Astrocyte of the cerebellum (primary cell): ENCODE measurements at regions not wholly inside any gene's neighbourhood (a gene's known extent, or its start where the extent isn't known, plus 50 kb on each side); places are given as distances from the start of the nearest gene placed in this dataset.

Source experiments
- DNase-seq: peaks from one replicate; pipeline ENCODE4 v3.0.0-alpha.2; 2011; ENCODE audit warnings: low read depth
- H3K4me3 ChIP-seq: 2 replicates; pipeline ENCODE4 v1.5.1; 2011; ENCODE audit warnings: mild to moderate bottlenecking, low read depth, low read length, moderate library complexity
- CTCF ChIP-seq: IDR thresholded peaks from 2 replicates; pipeline ENCODE4 v1.5.1; 2012; ENCODE audit warnings: low read length, low read depth, moderate library complexity, mild to moderate bottlenecking; ENCODE audit errors: missing control alignments
- in situ Hi-C: cut with HindIII; loops from 2 replicates; pipeline ENCODE4 v1.10.0; 2017; ENCODE audit warnings: low sequenced_read_pairs

DNA sequence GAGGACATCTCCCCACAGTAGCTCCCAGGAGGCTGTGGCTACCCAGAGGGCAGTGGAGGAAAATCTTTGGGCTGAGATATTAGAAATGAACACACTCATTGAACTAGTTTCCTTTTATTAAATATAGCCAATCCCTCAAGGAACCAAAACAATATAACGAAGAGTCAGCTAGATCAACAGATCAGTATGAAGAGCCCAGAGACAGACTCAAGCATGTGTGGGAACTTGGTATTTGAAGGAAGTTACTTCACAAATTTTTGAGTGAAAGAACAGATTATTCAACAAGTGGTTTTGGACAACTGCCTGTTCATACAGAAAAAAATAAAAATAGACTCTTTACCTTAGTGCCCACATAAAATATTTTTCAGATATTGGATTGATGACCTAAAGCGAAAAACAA lies 183.6 kb upstream of the PMFBP1 start:
- peak; percentile 36 for DNase-seq
- in situ Hi-C loops: no loop called here
- TF ChIP-seq CTCF: no peak
- H3K4me3 ChIP-seq: no peak overlapping the region

GRCh38 chr16:72349719-72350118 lies 177.8 kb upstream of the PMFBP1 start:
- TF ChIP-seq CTCF: no peak
- DNase-seq: no peak
- H3K4me3 ChIP-seq: no peak overlapping the region
- in situ Hi-C loops: loop anchor here (5.0 kb wide), 1 partner anchor 52 kb away; no protein-coding TSS in a partner anchor

DNA sequence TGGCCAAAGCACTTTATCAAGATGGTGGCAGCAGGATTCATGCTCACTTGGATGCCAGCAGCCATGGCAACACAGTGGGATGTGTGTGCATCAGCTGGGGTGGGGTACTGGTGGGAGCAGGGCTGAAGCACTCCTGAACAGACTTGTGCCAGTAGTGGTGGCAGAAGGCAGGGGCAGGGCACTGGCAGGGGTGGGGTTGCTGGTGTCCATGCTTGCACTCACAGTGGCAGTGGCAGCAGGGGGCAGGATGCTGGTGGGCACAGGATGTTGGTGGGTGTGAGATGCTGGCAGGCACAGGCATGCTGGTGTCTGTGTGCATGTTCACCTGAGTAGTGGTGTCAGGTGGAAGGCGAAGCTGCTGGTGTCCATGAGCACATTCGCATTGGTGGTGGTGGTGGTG lies 161.0 kb upstream of the PMFBP1 start:
- DNase-seq: no peak
- in situ Hi-C loops: no loop called here
- no peak overlapping the region for H3K4me3 ChIP-seq
- TF ChIP-seq CTCF: no peak

- no peak for DNase-seq
- H3K4me3 ChIP-seq: no peak overlapping the region
- TF ChIP-seq CTCF: no peak
- in situ Hi-C loops: no loop called here
These were observed 152.6 kb upstream of the PMFBP1 start for GRCh38 chr16:72324578-72324977.

GRCh38 chr16:72317446-72317845 lies 145.5 kb upstream of the PMFBP1 start:
- no peak overlapping the region for H3K4me3 ChIP-seq
- peak; percentile 12 for DNase-seq
- in situ Hi-C loops: no loop called here
- no peak for TF ChIP-seq CTCF

DNA sequence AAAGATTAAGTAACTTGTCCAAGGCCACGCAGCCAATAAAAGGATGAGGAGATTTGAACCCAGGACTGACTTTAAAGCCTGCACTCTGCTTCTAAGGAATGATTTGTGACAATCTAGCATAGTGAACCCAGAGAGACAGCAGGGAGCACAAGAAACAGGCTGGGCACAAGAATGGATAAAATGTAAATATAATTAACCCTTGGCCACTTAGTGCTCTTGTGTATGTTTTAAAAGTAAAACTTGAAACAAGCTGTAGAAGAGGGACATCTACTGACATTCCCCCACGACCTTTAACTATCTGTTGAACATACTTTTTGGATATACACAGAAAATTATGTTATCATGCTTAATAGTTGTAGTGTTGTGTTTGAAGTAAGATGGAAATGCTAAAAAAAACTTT lies 141.9 kb upstream of the PMFBP1 start:
- no peak overlapping the region for H3K4me3 ChIP-seq
- no peak for TF ChIP-seq CTCF
- no peak for DNase-seq
- in situ Hi-C loops: no loop called here

- TF ChIP-seq CTCF: no peak
- no peak for DNase-seq
- H3K4me3 ChIP-seq: no peak overlapping the region
- in situ Hi-C loops: no loop called here
These were observed 140.9 kb upstream of the PMFBP1 start for GRCh38 chr16:72312828-72313227.
